CD8-positive, alpha-beta memory T cell (primary cell): ENCODE measurements at regions not wholly inside any gene's neighbourhood (a gene's known extent, or its start where the extent isn't known, plus 50 kb on each side); places are given as distances from the start of the nearest gene placed in this dataset.

ENCODE experiments used
- CTCF ChIA-PET: fragments of 350-600 bp; sonication (Branson Sonifier 250); formaldehyde crosslinking; loops from one replicate; lab custom pipeline; 2021; ENCODE audit warnings: antibody characterized with exemption; lab: Charles Lee
- POLR2A ChIA-PET: fragments of 350-600 bp; sonication (Branson Sonifier 250); formaldehyde crosslinking; loops from one replicate; lab custom pipeline; 2021; ENCODE audit warnings: antibody characterized with exemption; lab: Charles Lee
- DNase-seq, 5 donors: peaks; one replicate each; pipeline versions ENCODE4 v3.0.0 to v3.0.0-alpha.2; 2020 to 2022; ENCODE audit warnings: mixed read lengths in 1 of 5
- H3K27ac ChIP-seq: one replicate; pipeline ENCODE4 v1.7.0; 2013; ENCODE audit warnings: low read depth, mild to moderate bottlenecking, low read length, moderate library complexity
- H3K27me3 ChIP-seq: 2 replicates; pipeline ENCODE4 v1.7.0; 2013; ENCODE audit warnings: low read length, mild to moderate bottlenecking; ENCODE audit not compliant: insufficient read depth, poor library complexity, severe bottlenecking
- H3K36me3 ChIP-seq: 2 replicates; pipeline ENCODE4 v1.7.0; 2013; ENCODE audit warnings: mild to moderate bottlenecking, low read length, moderate library complexity; ENCODE audit not compliant: insufficient read depth
- H3K4me1 ChIP-seq: 2 replicates; pipeline ENCODE4 v1.7.0; 2013; ENCODE audit warnings: mild to moderate bottlenecking, low read length, moderate library complexity; ENCODE audit not compliant: insufficient read depth
- H3K4me3 ChIP-seq: 2 replicates; pipeline ENCODE4 v1.7.0; 2013; ENCODE audit warnings: mild to moderate bottlenecking, low read length
- H3K9me3 ChIP-seq: 2 replicates; pipeline ENCODE4 v1.7.0; 2013; ENCODE audit warnings: mild to moderate bottlenecking, low read length
- H3K27ac Mint-ChIP-seq, 8 donors: one replicate each; pipeline ENCODE4 v1.8.0; 2020 to 2021; ENCODE audit warnings: mixed read lengths in 8 of 8, mild to moderate bottlenecking in 6 of 8, inconsistent platforms in 3 of 8, moderate library complexity in 3 of 8
- H3K27me3 Mint-ChIP-seq, 2 donors: one replicate each; pipeline ENCODE4 v1.8.0; 2020 to 2021; ENCODE audit warnings: mixed read lengths in 2 of 2, mild to moderate bottlenecking in 1 of 2, moderate library complexity in 1 of 2
- H3K36me3 Mint-ChIP-seq, 3 donors: one replicate each; pipeline ENCODE4 v1.8.0; 2020 to 2021; ENCODE audit warnings: mixed read lengths in 3 of 3, inconsistent platforms in 1 of 3, mild to moderate bottlenecking in 1 of 3
- H3K4me1 Mint-ChIP-seq, 3 donors: one replicate each; pipeline ENCODE4 v1.8.0; 2020 to 2021; ENCODE audit warnings: mixed read lengths in 3 of 3, inconsistent platforms in 1 of 3, mild to moderate bottlenecking in 1 of 3
- H3K4me3 Mint-ChIP-seq, 7 donors: one replicate each; pipeline ENCODE4 v1.8.0; 2020 to 2021; ENCODE audit warnings: mixed read lengths in 7 of 7, mild to moderate bottlenecking in 6 of 7, moderate library complexity in 4 of 7, inconsistent platforms in 2 of 7
- H3K9me3 Mint-ChIP-seq, 5 donors: one replicate each; pipeline ENCODE4 v1.8.0; 2020 to 2022; ENCODE audit warnings: mixed read lengths in 5 of 5, mild to moderate bottlenecking in 3 of 5, moderate library complexity in 2 of 5, inconsistent platforms in 1 of 5

GRCh38 chr20:12203981-12204380, 286.3 kb downstream of the BTBD3 start:
- POLR2A ChIA-PET, result no interaction called here
- H3K4me3 ChIP-seq, result no peak overlapping the region
- no peaks in the 10 kb centered on the region for H3K36me3 Mint-ChIP-seq

GRCh38 chr20:12207875-12208274, 290.2 kb downstream of the BTBD3 start:
- Mint-ChIP-seq H3K27ac (no peak overlapping the region), H3K27me3 (peaks cover 0 to 2% of the 10 kb centered on the region in 2 donors), H3K36me3 (no peaks in the 10 kb centered on the region), H3K4me3 (no peak overlapping the region), H3K9me3 (peaks cover 4 to 42% (median 15%) of the 10 kb centered on the region in 5 donors), H3K4me1 (no peaks in the 10 kb centered on the region)
- H3K9me3 ChIP-seq, result no peaks in the 10 kb centered on the region
- ChIA-PET POLR2A (no interaction called here), CTCF (no interaction called here)
- no peaks in the 10 kb centered on the region for H3K4me1 ChIP-seq
- H3K27ac ChIP-seq, result no peak overlapping the region
- H3K4me3 ChIP-seq, result no peak overlapping the region
- no peaks in the 10 kb centered on the region for H3K27me3 ChIP-seq
- DNase-seq, result no peak
- no peaks in the 10 kb centered on the region for H3K36me3 ChIP-seq

More at GRCh38 chr20:12203981-12204380, 286.3 kb downstream of the BTBD3 start:
- H3K27me3 ChIP-seq, result no peaks in the 10 kb centered on the region
- Mint-ChIP-seq H3K27ac (no peak overlapping the region), H3K4me3 (no peak overlapping the region), H3K27me3 (no peaks in the 10 kb centered on the region), H3K4me1 (no peaks in the 10 kb centered on the region), H3K9me3 (peaks cover 1 to 36% (median 14%) of the 10 kb centered on the region in 5 donors)
- H3K27ac ChIP-seq, result no peak overlapping the region
- H3K9me3 ChIP-seq, result no peaks in the 10 kb centered on the region
- no peaks in the 10 kb centered on the region for H3K36me3 ChIP-seq
- CTCF ChIA-PET, result no interaction called here
- no peaks in the 10 kb centered on the region for H3K4me1 ChIP-seq
- DNase-seq, result no peak

GRCh38 chr20:12210591-12210990, 292.9 kb downstream of the BTBD3 start:
- Mint-ChIP-seq H3K4me3 (no peak overlapping the region), H3K36me3 (no peaks in the 10 kb centered on the region), H3K27me3 (peaks cover 0 to 2% of the 10 kb centered on the region in 2 donors), H3K9me3 (peaks cover 2 to 45% (median 13%) of the 10 kb centered on the region in 5 donors), H3K27ac (no peak overlapping the region), H3K4me1 (no peaks in the 10 kb centered on the region)
- no peaks in the 10 kb centered on the region for H3K36me3 ChIP-seq
- no peaks in the 10 kb centered on the region for H3K4me1 ChIP-seq
- no peaks in the 10 kb centered on the region for H3K9me3 ChIP-seq
- H3K27me3 ChIP-seq, result no peaks in the 10 kb centered on the region
- no peak overlapping the region for H3K4me3 ChIP-seq
- ChIA-PET POLR2A (no interaction called here), CTCF (no interaction called here)
- DNase-seq, result no peak
- no peak overlapping the region for H3K27ac ChIP-seq

GRCh38 chr20:12211361-12211760, 293.7 kb downstream of the BTBD3 start:
- Mint-ChIP-seq H3K4me1 (no peaks in the 10 kb centered on the region), H3K27me3 (peaks cover 0 to 2% of the 10 kb centered on the region in 2 donors), H3K4me3 (no peak overlapping the region), H3K27ac (no peak overlapping the region), H3K9me3 (peaks cover 2 to 40% (median 12%) of the 10 kb centered on the region in 5 donors), H3K36me3 (no peaks in the 10 kb centered on the region)
- Histone ChIP-seq H3K9me3 (no peaks in the 10 kb centered on the region), H3K36me3 (no peaks in the 10 kb centered on the region), H3K4me3 (no peak overlapping the region), H3K27ac (no peak overlapping the region), H3K27me3 (no peaks in the 10 kb centered on the region), H3K4me1 (no peaks in the 10 kb centered on the region)
- POLR2A ChIA-PET, result no interaction called here
- DNase-seq, result no peak
- CTCF ChIA-PET, result no interaction called here

- Histone ChIP-seq H3K9me3 (no peaks in the 10 kb centered on the region), H3K4me1 (no peaks in the 10 kb centered on the region), H3K27ac (no peak overlapping the region), H3K27me3 (no peaks in the 10 kb centered on the region), H3K4me3 (no peak overlapping the region), H3K36me3 (no peaks in the 10 kb centered on the region)
- Mint-ChIP-seq H3K27ac (no peak overlapping the region), H3K36me3 (no peaks in the 10 kb centered on the region), H3K4me3 (no peak overlapping the region), H3K9me3 (peaks cover 2 to 36% (median 11%) of the 10 kb centered on the region in 5 donors), H3K27me3 (no peaks in the 10 kb centered on the region), H3K4me1 (no peaks in the 10 kb centered on the region)
- POLR2A ChIA-PET, result no interaction called here
- CTCF ChIA-PET, result no interaction called here
- no peak for DNase-seq
Measured at GRCh38 chr20:12217382-12217781, 299.7 kb downstream of the BTBD3 start.

GRCh38 chr20:12219798-12220197, 302.1 kb downstream of the BTBD3 start:
- no peak overlapping the region for H3K4me3 Mint-ChIP-seq
- Histone ChIP-seq H3K4me3 (no peak overlapping the region), H3K4me1 (no peaks in the 10 kb centered on the region), H3K27me3 (no peaks in the 10 kb centered on the region), H3K9me3 (no peaks in the 10 kb centered on the region), H3K27ac (no peak overlapping the region), H3K36me3 (no peaks in the 10 kb centered on the region)
- POLR2A ChIA-PET, result no interaction called here
- CTCF ChIA-PET, result no interaction called here
- H3K27me3 Mint-ChIP-seq, result no peaks in the 10 kb centered on the region
- DNase-seq, result no peak
- no peak overlapping the region for H3K27ac Mint-ChIP-seq
- peaks cover 0 to 27% (median 5%) of the 10 kb centered on the region in 5 donors for H3K9me3 Mint-ChIP-seq
- H3K36me3 Mint-ChIP-seq, result no peaks in the 10 kb centered on the region
- no peaks in the 10 kb centered on the region for H3K4me1 Mint-ChIP-seq

GRCh38 chr20:12223057-12223456, 305.4 kb downstream of the BTBD3 start:
- Histone ChIP-seq H3K36me3 (no peaks in the 10 kb centered on the region), H3K27ac (no peak overlapping the region), H3K27me3 (no peaks in the 10 kb centered on the region), H3K4me1 (no peaks in the 10 kb centered on the region), H3K4me3 (no peak overlapping the region), H3K9me3 (no peaks in the 10 kb centered on the region)
- Mint-ChIP-seq H3K4me3 (no peak overlapping the region), H3K27me3 (no peaks in the 10 kb centered on the region), H3K4me1 (no peaks in the 10 kb centered on the region), H3K36me3 (no peaks in the 10 kb centered on the region), H3K27ac (no peak overlapping the region), H3K9me3 (peaks cover 3 to 27% (median 13%) of the 10 kb centered on the region in 5 donors)
- POLR2A ChIA-PET, result no interaction called here
- DNase-seq, result no peak
- CTCF ChIA-PET, result no interaction called here

GRCh38 chr20:12225898-12226297, 308.2 kb downstream of the BTBD3 start:
- no peaks in the 10 kb centered on the region for H3K4me1 Mint-ChIP-seq
- no peaks in the 10 kb centered on the region for H3K27me3 ChIP-seq
- ChIA-PET CTCF (no interaction called here), POLR2A (no interaction called here)
- no peaks in the 10 kb centered on the region for H3K36me3 Mint-ChIP-seq
- H3K4me1 ChIP-seq, result no peaks in the 10 kb centered on the region
- H3K9me3 ChIP-seq, result no peaks in the 10 kb centered on the region
- H3K4me3 ChIP-seq, result no peak overlapping the region
- H3K9me3 Mint-ChIP-seq, result peaks cover 2 to 21% (median 10%) of the 10 kb centered on the region in 5 donors
- no peak overlapping the region for H3K27ac ChIP-seq
- no peak overlapping the region for H3K4me3 Mint-ChIP-seq
- H3K27ac Mint-ChIP-seq, result no peak overlapping the region
- DNase-seq, result no peak
- no peaks in the 10 kb centered on the region for H3K27me3 Mint-ChIP-seq
- no peaks in the 10 kb centered on the region for H3K36me3 ChIP-seq

GRCh38 chr20:12229891-12230290, 312.2 kb downstream of the BTBD3 start:
- Mint-ChIP-seq H3K36me3 (no peaks in the 10 kb centered on the region), H3K27me3 (no peaks in the 10 kb centered on the region), H3K4me3 (no peak overlapping the region), H3K27ac (no peak overlapping the region), H3K4me1 (no peaks in the 10 kb centered on the region), H3K9me3 (peaks cover 0 to 10% (median 8%) of the 10 kb centered on the region in 5 donors)
- ChIA-PET POLR2A (no interaction called here), CTCF (no interaction called here)
- Histone ChIP-seq H3K4me1 (no peaks in the 10 kb centered on the region), H3K36me3 (no peaks in the 10 kb centered on the region), H3K27ac (no peak overlapping the region), H3K4me3 (no peak overlapping the region), H3K9me3 (peaks cover 3% of the 10 kb centered on the region), H3K27me3 (no peaks in the 10 kb centered on the region)
- no peak for DNase-seq
